ENCODE measurements at regions not wholly inside any gene's neighbourhood (a gene's known extent, or its start where the extent isn't known, plus 50 kb on each side); places are given as distances from the start of the nearest gene placed in this dataset.
A peak's percentile ranks its signal among the peaks of the same experiment; 100 is the strongest.

GRCh38 chr16:66270333-66270927 lies 96.1 kb upstream of the CDH5 start:
- Mint-ChIP-seq H3K9me3 (ENCODE audit: insufficient read depth) (no peaks in the 10 kb centered on the region), H3K4me3 (no peak overlapping the region), H3K4me1 (peaks cover 10% of the 10 kb centered on the region), H3K27ac (no peak overlapping the region), H3K27me3 (peaks cover 58% of the 10 kb centered on the region)
- no peak overlapping the region for H3K9ac ChIP-seq (ENCODE audit: low read length)
- intact Hi-C loops (cut with micrococcal nuclease): no loop called here
- peaks cover 0 to 3% (median 0%) of the 10 kb centered on the region in 3 donors for H3K9me3 ChIP-seq (ENCODE audit: control extremely low read depth in 1 of 3, control insufficient read depth in 2 of 3, insufficient read depth in 1 of 3, low read length in 2 of 3)
- peak overlapping the region; percentile 49 for H2AFZ ChIP-seq (ENCODE audit: insufficient read depth, low read depth, low read length, poor library complexity, severe bottlenecking)
- H4K20me1 ChIP-seq (ENCODE audit: control insufficient read depth, insufficient read depth, low read length, poor library complexity, severe bottlenecking): no peaks in the 10 kb centered on the region
- no peak overlapping the region for H3K27ac ChIP-seq (ENCODE audit: low read length in 2 of 2)
- peak; percentile 49 for DNase-seq
- POLR2A ChIA-PET: no interaction called here
- peak overlapping the region; percentile 56 for H3K4me2 ChIP-seq (replicated peaks; ENCODE audit: low read depth, low read length, poor library complexity, severe bottlenecking)
- peaks cover 0 to 26% (median 6%) of the 10 kb centered on the region in 4 experiments for H3K27me3 ChIP-seq (replicated peaks in 1 of 4; ENCODE audit: control extremely low read depth in 1 of 4, control insufficient read depth in 3 of 4, insufficient read depth in 4 of 4, low read length in 3 of 4)
- H3K79me2 ChIP-seq (ENCODE audit: control insufficient read depth, insufficient read depth, low read length): no peaks in the 10 kb centered on the region
- H3K4me3 ChIP-seq (ENCODE audit: control extremely low read depth in 1 of 5, extremely low read depth in 1 of 5, insufficient read depth in 1 of 5, low read depth in 2 of 5, low read length in 4 of 5): no peak overlapping the region
- H3K4me1 ChIP-seq (ENCODE audit: control insufficient read depth in 2 of 2, insufficient read depth in 2 of 2, low read length in 2 of 2): peaks cover 3 to 4% of the 10 kb centered on the region in 2 donors
- H3K36me3 ChIP-seq (replicated peaks in 1 of 2; ENCODE audit: control extremely low read depth in 1 of 2, control insufficient read depth in 1 of 2, extremely low read depth in 1 of 2, insufficient read depth in 2 of 2, low read length in 1 of 2): no peaks in the 10 kb centered on the region
- peak; percentile 79 for TF ChIP-seq CTCF (IDR thresholded peaks at IDR 0.05)
- no peak for TF ChIP-seq EZH2 (IDR thresholded peaks at IDR 0.05; ENCODE audit: borderline replicate concordance, insufficient read depth, low read depth, low read length, poor library complexity, severe bottlenecking)
- CTCF ChIA-PET: no interaction called here
- peak; percentile 17 for ATAC-seq (ENCODE audit: low read depth)
- 12% methylated on average over 44 of the region's 48 CpGs for WGBS (ENCODE audit: insufficient coverage)

- H3K4me1 ChIP-seq (ENCODE audit: control insufficient read depth in 2 of 2, insufficient read depth in 2 of 2, low read length in 2 of 2): peaks cover 3 to 4% of the 10 kb centered on the region in 2 donors
- H3K27me3 ChIP-seq (replicated peaks in 1 of 4; ENCODE audit: control extremely low read depth in 1 of 4, control insufficient read depth in 3 of 4, insufficient read depth in 4 of 4, low read length in 3 of 4): peaks cover 0 to 31% (median 8%) of the 10 kb centered on the region in 4 experiments
- H3K9me3 ChIP-seq (ENCODE audit: control extremely low read depth in 1 of 3, control insufficient read depth in 2 of 3, insufficient read depth in 1 of 3, low read length in 2 of 3): peaks cover 0 to 3% (median 0%) of the 10 kb centered on the region in 3 donors
- DNase-seq: no peak
- H3K27ac ChIP-seq (ENCODE audit: low read length in 2 of 2): no peak overlapping the region
- peak overlapping the region; percentile 56 for H3K4me2 ChIP-seq (replicated peaks; ENCODE audit: low read depth, low read length, poor library complexity, severe bottlenecking)
- H2AFZ ChIP-seq (ENCODE audit: insufficient read depth, low read depth, low read length, poor library complexity, severe bottlenecking): peak overlapping the region; percentile 49
- TF ChIP-seq CTCF (IDR thresholded peaks at IDR 0.05) (no peak), EZH2 (IDR thresholded peaks at IDR 0.05; ENCODE audit: borderline replicate concordance, insufficient read depth, low read depth, low read length, poor library complexity, severe bottlenecking) (no peak)
- ChIA-PET CTCF (no interaction called here), POLR2A (no interaction called here)
- Mint-ChIP-seq H3K27ac (no peak overlapping the region), H3K9me3 (ENCODE audit: insufficient read depth) (no peaks in the 10 kb centered on the region), H3K4me1 (peaks cover 10% of the 10 kb centered on the region), H3K4me3 (no peak overlapping the region), H3K27me3 (peaks cover 55% of the 10 kb centered on the region)
- H3K36me3 ChIP-seq (replicated peaks in 1 of 2; ENCODE audit: control extremely low read depth in 1 of 2, control insufficient read depth in 1 of 2, extremely low read depth in 1 of 2, insufficient read depth in 2 of 2, low read length in 1 of 2): no peaks in the 10 kb centered on the region
- H4K20me1 ChIP-seq (ENCODE audit: control insufficient read depth, insufficient read depth, low read length, poor library complexity, severe bottlenecking): no peaks in the 10 kb centered on the region
- no peak overlapping the region for H3K9ac ChIP-seq (ENCODE audit: low read length)
- H3K79me2 ChIP-seq (ENCODE audit: control insufficient read depth, insufficient read depth, low read length): no peaks in the 10 kb centered on the region
- intact Hi-C loops (cut with micrococcal nuclease): no loop called here
- WGBS (ENCODE audit: insufficient coverage): 56% methylated on average over 9 of the region's 14 CpGs
- ATAC-seq (ENCODE audit: low read depth): no peak
- H3K4me3 ChIP-seq (ENCODE audit: control extremely low read depth in 1 of 5, extremely low read depth in 1 of 5, insufficient read depth in 1 of 5, low read depth in 2 of 5, low read length in 4 of 5): no peak overlapping the region
Observed at GRCh38 chr16:66269617-66270332, 96.7 kb upstream of the CDH5 start.
